ENCODE measurements at regions not wholly inside any gene's neighbourhood (a gene's known extent, or its start where the extent isn't known, plus 50 kb on each side); places are given as distances from the start of the nearest gene placed in this dataset.

GRCh38 chr2:156054983-156055382 is 277.5 kb downstream of the NR4A2 start:
- Histone ChIP-seq H3K9me3 (no peaks in the 10 kb centered on the region), H3K4me1 (no peaks in the 10 kb centered on the region), H3K36me3 (no peaks in the 10 kb centered on the region), H3K27ac (no peak overlapping the region), H3K4me3 (no peak overlapping the region), H3K27me3 (no peaks in the 10 kb centered on the region)
- intact Hi-C loops (cut with DNase I), result no loop called here
- TF ChIP-seq CTCF (IDR thresholded peaks at IDR 0.05) (no peak), POLR2AphosphoS5 (IDR thresholded peaks at IDR 0.05; ENCODE audit: insufficient read depth in 1 of 2, low read depth in 1 of 2) (no peak), POLR2A (IDR thresholded peaks at IDR 0.05) (no peak)
- DNase-seq (ENCODE audit: extremely low spot score in 2 of 2), result no peak

GRCh38 chr2:156046900-156047299 is 285.6 kb downstream of the NR4A2 start:
- Histone ChIP-seq H3K36me3 (no peaks in the 10 kb centered on the region), H3K9me3 (no peaks in the 10 kb centered on the region), H3K4me3 (no peak overlapping the region), H3K4me1 (no peaks in the 10 kb centered on the region), H3K27me3 (no peaks in the 10 kb centered on the region), H3K27ac (no peak overlapping the region)
- intact Hi-C loops (cut with DNase I), result no loop called here
- TF ChIP-seq POLR2AphosphoS5 (IDR thresholded peaks at IDR 0.05; ENCODE audit: insufficient read depth in 1 of 2, low read depth in 1 of 2), result no peak
- TF ChIP-seq CTCF (IDR thresholded peaks at IDR 0.05), result no peak
- TF ChIP-seq POLR2A (IDR thresholded peaks at IDR 0.05), result no peak
- no peak for DNase-seq (ENCODE audit: extremely low spot score in 2 of 2)

GRCh38 chr2:156042895-156043294 is 289.6 kb downstream of the NR4A2 start:
- Histone ChIP-seq H3K4me1 (no peaks in the 10 kb centered on the region), H3K36me3 (no peaks in the 10 kb centered on the region), H3K9me3 (no peaks in the 10 kb centered on the region), H3K27me3 (no peaks in the 10 kb centered on the region), H3K27ac (no peak overlapping the region), H3K4me3 (no peak overlapping the region)
- intact Hi-C loops (cut with DNase I), result no loop called here
- no peak for TF ChIP-seq CTCF (IDR thresholded peaks at IDR 0.05)
- TF ChIP-seq POLR2AphosphoS5 (IDR thresholded peaks at IDR 0.05; ENCODE audit: insufficient read depth in 1 of 2, low read depth in 1 of 2), result no peak
- no peak for TF ChIP-seq POLR2A (IDR thresholded peaks at IDR 0.05)
- DNase-seq (ENCODE audit: extremely low spot score in 2 of 2), result no peak

GRCh38 chr2:156038021-156038420 is 294.5 kb downstream of the NR4A2 start:
- Histone ChIP-seq H3K9me3 (no peaks in the 10 kb centered on the region), H3K4me1 (no peaks in the 10 kb centered on the region), H3K4me3 (no peak overlapping the region), H3K27ac (no peak overlapping the region), H3K27me3 (no peaks in the 10 kb centered on the region), H3K36me3 (no peaks in the 10 kb centered on the region)
- intact Hi-C loops (cut with DNase I), result no loop called here
- TF ChIP-seq CTCF (IDR thresholded peaks at IDR 0.05) (no peak), POLR2A (IDR thresholded peaks at IDR 0.05) (no peak), POLR2AphosphoS5 (IDR thresholded peaks at IDR 0.05; ENCODE audit: insufficient read depth in 1 of 2, low read depth in 1 of 2) (no peak)
- no peak for DNase-seq (ENCODE audit: extremely low spot score in 2 of 2)

- no peak for DNase-seq (ENCODE audit: extremely low spot score in 2 of 2)
- no peaks in the 10 kb centered on the region for H3K36me3 ChIP-seq
- H3K4me1 ChIP-seq, result no peaks in the 10 kb centered on the region
- H3K4me3 ChIP-seq, result no peak overlapping the region
- intact Hi-C loops (cut with DNase I), result no loop called here
- H3K27ac ChIP-seq, result no peak overlapping the region
- H3K27me3 ChIP-seq, result no peaks in the 10 kb centered on the region
- no peak for TF ChIP-seq POLR2AphosphoS5 (IDR thresholded peaks at IDR 0.05; ENCODE audit: insufficient read depth in 1 of 2, low read depth in 1 of 2)
- no peak for TF ChIP-seq CTCF (IDR thresholded peaks at IDR 0.05)
- no peak for TF ChIP-seq POLR2A (IDR thresholded peaks at IDR 0.05)
- no peaks in the 10 kb centered on the region for H3K9me3 ChIP-seq
Observed at GRCh38 chr2:156037482-156037881, 295.0 kb downstream of the NR4A2 start.
